Chondrocyte (in vitro differentiated cells): ENCODE measurements at regions not wholly inside any gene's neighbourhood (a gene's known extent, or its start where the extent isn't known, plus 50 kb on each side); places are given as distances from the start of the nearest gene placed in this dataset.

Source experiments
- DNase-seq: peaks from one replicate; pipeline ENCODE4 v3.0.0; 2021; ENCODE audit warnings: mixed read lengths, low spot score
- H3K27ac Mint-ChIP-seq: one replicate; pipeline ENCODE4 v1.8.0; 2021; ENCODE audit warnings: mild to moderate bottlenecking, moderate library complexity, mixed read lengths; ENCODE audit not compliant: unreplicated experiment
- H3K27me3 Mint-ChIP-seq: 2 replicates; pipeline ENCODE4 v1.8.0; 2021; ENCODE audit warnings: low read depth, mixed read lengths
- H3K36me3 Mint-ChIP-seq: 2 replicates; pipeline ENCODE4 v1.8.0; 2021; ENCODE audit warnings: low read depth, mixed read lengths
- H3K4me1 Mint-ChIP-seq: 2 replicates; pipeline ENCODE4 v1.8.0; 2021; ENCODE audit warnings: low read depth, mild to moderate bottlenecking, mixed read lengths
- H3K4me3 Mint-ChIP-seq: one replicate; pipeline ENCODE4 v1.8.0; 2021; ENCODE audit warnings: mild to moderate bottlenecking, moderate library complexity, mixed read lengths; ENCODE audit not compliant: unreplicated experiment
- H3K9me3 Mint-ChIP-seq: 2 replicates; pipeline ENCODE4 v1.8.0; 2021; ENCODE audit warnings: low read depth, mixed read lengths
- TF ChIP-seq, protein P1 (sequence below): fragments of 200-600 bp; sonication (generic); IDR thresholded peaks from 2 replicates; pipeline ENCODE4 v1.5.0; 2021; ENCODE audit warnings: antibody characterized with exemption, mild to moderate bottlenecking, moderate library complexity

DNA sequence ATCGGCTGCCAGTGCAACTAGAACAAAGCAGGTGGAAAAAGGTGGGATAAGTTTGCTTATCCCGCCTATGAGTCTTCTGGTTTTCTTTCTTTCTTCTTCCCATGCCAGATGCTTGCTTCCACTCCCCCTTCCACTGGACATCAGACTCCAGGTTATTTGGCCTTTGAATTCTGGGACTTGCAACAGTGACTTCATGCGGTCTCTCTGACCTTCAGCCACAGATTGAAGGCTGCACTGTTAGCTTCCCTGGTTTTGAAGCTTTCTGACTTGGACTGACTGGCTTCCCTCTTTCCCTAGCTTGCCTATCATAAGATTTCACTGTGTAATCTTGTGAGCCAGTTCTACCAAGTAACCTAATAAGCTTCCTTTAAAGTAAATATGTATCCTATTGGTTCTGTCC lies 878.4 kb upstream of the GJE1 start:
- H3K4me1 Mint-ChIP-seq = peaks cover 9% of the 10 kb centered on the region
- no peak for DNase-seq
- H3K27me3 Mint-ChIP-seq = no peaks in the 10 kb centered on the region
- no peaks in the 10 kb centered on the region for H3K36me3 Mint-ChIP-seq
- H3K4me3 Mint-ChIP-seq = no peak overlapping the region
- no peak overlapping the region for H3K27ac Mint-ChIP-seq
- H3K9me3 Mint-ChIP-seq = peaks cover 2% of the 10 kb centered on the region
- TF ChIP-seq, protein P1, sequence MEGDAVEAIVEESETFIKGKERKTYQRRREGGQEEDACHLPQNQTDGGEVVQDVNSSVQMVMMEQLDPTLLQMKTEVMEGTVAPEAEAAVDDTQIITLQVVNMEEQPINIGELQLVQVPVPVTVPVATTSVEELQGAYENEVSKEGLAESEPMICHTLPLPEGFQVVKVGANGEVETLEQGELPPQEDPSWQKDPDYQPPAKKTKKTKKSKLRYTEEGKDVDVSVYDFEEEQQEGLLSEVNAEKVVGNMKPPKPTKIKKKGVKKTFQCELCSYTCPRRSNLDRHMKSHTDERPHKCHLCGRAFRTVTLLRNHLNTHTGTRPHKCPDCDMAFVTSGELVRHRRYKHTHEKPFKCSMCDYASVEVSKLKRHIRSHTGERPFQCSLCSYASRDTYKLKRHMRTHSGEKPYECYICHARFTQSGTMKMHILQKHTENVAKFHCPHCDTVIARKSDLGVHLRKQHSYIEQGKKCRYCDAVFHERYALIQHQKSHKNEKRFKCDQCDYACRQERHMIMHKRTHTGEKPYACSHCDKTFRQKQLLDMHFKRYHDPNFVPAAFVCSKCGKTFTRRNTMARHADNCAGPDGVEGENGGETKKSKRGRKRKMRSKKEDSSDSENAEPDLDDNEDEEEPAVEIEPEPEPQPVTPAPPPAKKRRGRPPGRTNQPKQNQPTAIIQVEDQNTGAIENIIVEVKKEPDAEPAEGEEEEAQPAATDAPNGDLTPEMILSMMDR = no peak

DNA sequence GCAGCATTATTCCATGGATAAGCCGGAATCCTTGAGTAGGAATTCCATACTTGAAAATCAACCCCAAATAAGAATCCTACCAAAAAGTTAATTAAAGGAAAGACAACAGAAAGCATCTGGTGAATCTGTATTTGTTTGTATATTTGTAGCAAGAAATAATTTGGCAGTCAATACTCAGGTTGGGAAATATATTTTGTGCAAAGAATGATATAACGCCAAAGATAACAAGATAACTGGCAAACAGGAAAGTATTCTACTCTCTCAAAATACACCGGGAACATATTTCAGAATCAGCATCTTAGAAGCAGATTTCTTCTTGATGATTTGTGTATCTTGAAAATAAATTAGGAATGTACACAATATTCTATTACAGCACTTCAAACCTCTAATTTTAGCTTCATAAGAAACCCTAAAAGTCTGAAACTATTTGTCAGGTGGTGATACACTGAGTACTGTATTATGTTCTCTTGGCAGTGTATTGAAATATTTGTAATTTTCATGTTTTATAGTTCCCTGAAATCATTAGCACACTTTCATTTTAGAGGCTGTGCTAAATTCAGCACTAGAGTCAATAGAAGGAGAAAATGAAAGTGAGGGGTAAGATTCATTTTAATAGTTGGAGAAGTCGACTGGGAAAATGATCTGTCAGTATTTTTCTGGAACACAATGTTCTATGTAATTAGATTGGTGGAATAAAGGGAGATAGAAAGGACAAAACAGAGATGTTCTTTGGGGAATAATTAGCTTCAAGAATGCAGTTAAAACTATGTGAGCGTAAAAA lies 879.7 kb upstream of the GJE1 start:
- Mint-ChIP-seq H3K4me3 (peak overlapping the region; percentile 2), H3K27me3 (no peaks in the 10 kb centered on the region), H3K27ac (peak overlapping the region; percentile 1), H3K4me1 (peaks cover 13% of the 10 kb centered on the region), H3K9me3 (peaks cover 2% of the 10 kb centered on the region), H3K36me3 (no peaks in the 10 kb centered on the region)
- TF ChIP-seq, protein P1 = no peak
- no peak for DNase-seq

DNA sequence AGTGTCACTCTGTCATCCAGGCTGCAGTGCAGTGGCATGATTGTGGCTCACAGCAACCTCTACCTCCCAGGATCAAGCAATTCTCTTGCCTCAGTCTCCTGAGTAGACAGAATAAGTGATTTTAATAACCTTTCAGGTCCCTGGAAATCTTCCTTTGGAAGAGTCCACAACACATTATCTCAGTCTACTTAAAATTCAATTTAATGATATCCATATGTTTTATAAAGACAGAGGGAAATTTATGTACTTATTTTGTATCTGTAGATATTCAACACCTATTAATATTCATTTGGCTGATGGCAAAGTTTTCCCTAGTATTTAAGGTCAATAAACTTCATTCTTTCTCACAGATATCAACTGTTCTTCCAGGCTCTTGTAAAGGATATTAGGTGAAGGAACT lies 881.4 kb upstream of the GJE1 start:
- TF ChIP-seq, protein P1 = no peak

DNA sequence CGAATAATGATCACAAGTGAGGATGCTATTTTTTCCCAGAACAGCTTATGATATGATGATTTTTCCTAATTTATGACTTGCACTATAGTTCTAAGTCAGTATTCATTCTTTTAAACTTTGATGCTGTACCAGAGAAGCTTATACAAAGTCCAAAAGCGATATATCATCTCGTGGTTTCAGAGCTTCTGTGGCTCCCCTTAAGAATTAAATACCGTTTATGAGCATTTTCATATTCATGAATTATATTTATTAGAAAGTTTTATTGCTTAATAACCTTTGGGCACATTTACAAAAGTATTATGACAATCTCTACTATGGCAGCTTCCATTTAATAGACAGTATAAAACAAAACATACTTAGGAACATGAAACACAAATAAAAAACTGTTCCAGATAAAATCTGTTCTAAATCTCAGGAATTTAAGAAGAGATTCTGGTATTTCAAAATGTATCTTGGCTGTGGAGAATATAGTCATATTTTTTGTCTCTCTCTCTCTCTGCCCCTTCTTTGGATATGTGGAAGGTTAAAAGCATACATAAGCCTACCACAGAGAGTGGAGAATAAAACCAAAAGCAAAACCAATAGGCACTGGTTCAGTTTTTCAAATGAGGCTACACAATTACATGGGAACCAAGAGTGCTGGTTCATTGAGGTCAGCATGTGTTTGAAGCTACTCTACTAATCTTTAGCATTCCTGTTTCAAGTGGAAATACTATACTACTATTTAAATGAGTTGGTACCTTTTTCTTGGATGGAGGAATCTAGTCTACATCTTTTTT lies 884.5 kb upstream of the GJE1 start:
- Mint-ChIP-seq H3K36me3 (no peaks in the 10 kb centered on the region), H3K4me3 (no peak overlapping the region), H3K9me3 (no peaks in the 10 kb centered on the region), H3K27ac (peak overlapping the region; percentile 32), H3K4me1 (peaks cover 10% of the 10 kb centered on the region), H3K27me3 (no peaks in the 10 kb centered on the region)
- TF ChIP-seq, protein P1 = no peak
- no peak for DNase-seq

More for the DNA sequence above, 881.4 kb upstream of the GJE1 start:
- Mint-ChIP-seq H3K4me1 (peaks cover 13% of the 10 kb centered on the region), H3K27ac (no peak overlapping the region), H3K9me3 (no peaks in the 10 kb centered on the region), H3K27me3 (no peaks in the 10 kb centered on the region), H3K4me3 (no peak overlapping the region), H3K36me3 (no peaks in the 10 kb centered on the region)
- DNase-seq = no peak

DNA sequence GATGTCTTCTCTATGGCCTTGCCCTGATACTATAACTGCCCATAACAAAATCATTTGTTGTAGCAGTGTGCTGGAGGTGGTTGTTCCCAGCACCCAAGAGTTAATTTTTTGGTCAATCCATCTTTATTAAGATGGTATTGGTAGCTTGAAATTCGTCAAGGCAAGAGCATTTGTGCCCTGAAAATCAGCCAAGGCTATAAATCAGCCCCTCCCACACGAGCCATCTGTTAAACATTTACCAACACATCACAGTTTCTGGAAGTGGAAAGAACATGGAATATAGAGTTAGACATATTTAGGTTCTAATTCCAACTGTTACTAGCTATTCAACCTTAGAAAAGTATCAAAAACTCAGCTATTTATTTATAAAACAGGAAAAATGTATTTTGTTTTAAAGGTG lies 888.4 kb upstream of the GJE1 start:
- TF ChIP-seq, protein P1 = no peak
- no peak overlapping the region for H3K4me3 Mint-ChIP-seq
- H3K4me1 Mint-ChIP-seq = peaks cover 4% of the 10 kb centered on the region
- H3K9me3 Mint-ChIP-seq = no peaks in the 10 kb centered on the region
- H3K27ac Mint-ChIP-seq = no peak overlapping the region
- DNase-seq = no peak
- no peaks in the 10 kb centered on the region for H3K27me3 Mint-ChIP-seq
- H3K36me3 Mint-ChIP-seq = no peaks in the 10 kb centered on the region
